ENCODE measurements at regions not wholly inside any gene's neighbourhood (a gene's known extent, or its start where the extent isn't known, plus 50 kb on each side); places are given as distances from the start of the nearest gene placed in this dataset.

GRCh38 chr4:54527532-54527931 lies 130.2 kb upstream of the KIT start:
- TF ChIP-seq CTCF (IDR thresholded peaks at IDR 0.05) = no peak
- TF ChIP-seq POLR2A (IDR thresholded peaks at IDR 0.05) = no peak
